Fibroblast of villous mesenchyme (primary cell): ENCODE measurements at regions not wholly inside any gene's neighbourhood (a gene's known extent, or its start where the extent isn't known, plus 50 kb on each side); places are given as distances from the start of the nearest gene placed in this dataset.

ENCODE experiments used
- DNase-seq: peaks from one replicate; pipeline ENCODE4 v3.0.0-alpha.2; 2010; ENCODE audit warnings: low read depth
- H3K4me3 ChIP-seq: 2 replicates; pipeline ENCODE4 v1.5.1; 2011; ENCODE audit warnings: low read depth, mild to moderate bottlenecking, low read length
- TF ChIP-seq, protein P1 (sequence below): IDR thresholded peaks from 2 replicates; pipeline ENCODE4 v1.5.1; 2012; ENCODE audit warnings: low read depth, mild to moderate bottlenecking, low read length; ENCODE audit not compliant: insufficient read depth

- TF ChIP-seq, protein P1, sequence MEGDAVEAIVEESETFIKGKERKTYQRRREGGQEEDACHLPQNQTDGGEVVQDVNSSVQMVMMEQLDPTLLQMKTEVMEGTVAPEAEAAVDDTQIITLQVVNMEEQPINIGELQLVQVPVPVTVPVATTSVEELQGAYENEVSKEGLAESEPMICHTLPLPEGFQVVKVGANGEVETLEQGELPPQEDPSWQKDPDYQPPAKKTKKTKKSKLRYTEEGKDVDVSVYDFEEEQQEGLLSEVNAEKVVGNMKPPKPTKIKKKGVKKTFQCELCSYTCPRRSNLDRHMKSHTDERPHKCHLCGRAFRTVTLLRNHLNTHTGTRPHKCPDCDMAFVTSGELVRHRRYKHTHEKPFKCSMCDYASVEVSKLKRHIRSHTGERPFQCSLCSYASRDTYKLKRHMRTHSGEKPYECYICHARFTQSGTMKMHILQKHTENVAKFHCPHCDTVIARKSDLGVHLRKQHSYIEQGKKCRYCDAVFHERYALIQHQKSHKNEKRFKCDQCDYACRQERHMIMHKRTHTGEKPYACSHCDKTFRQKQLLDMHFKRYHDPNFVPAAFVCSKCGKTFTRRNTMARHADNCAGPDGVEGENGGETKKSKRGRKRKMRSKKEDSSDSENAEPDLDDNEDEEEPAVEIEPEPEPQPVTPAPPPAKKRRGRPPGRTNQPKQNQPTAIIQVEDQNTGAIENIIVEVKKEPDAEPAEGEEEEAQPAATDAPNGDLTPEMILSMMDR: no peak
- no peak overlapping the region for H3K4me3 ChIP-seq
- DNase-seq: no peak
Measured at GRCh38 chr6:90691823-90692222, 105.0 kb upstream of the MAP3K7 start.

- no peak for DNase-seq
- H3K4me3 ChIP-seq: no peak overlapping the region
- TF ChIP-seq, protein P1: no peak
Measured at GRCh38 chr6:90689172-90689571, 102.3 kb upstream of the MAP3K7 start.

GRCh38 chr6:90687775-90688380, 101.0 kb upstream of the MAP3K7 start:
- TF ChIP-seq, protein P1: no peak
- no peak overlapping the region for H3K4me3 ChIP-seq

GRCh38 chr6:90681863-90682262, 95.0 kb upstream of the MAP3K7 start:
- TF ChIP-seq, protein P1: no peak
- no peak overlapping the region for H3K4me3 ChIP-seq
- DNase-seq: no peak

More at GRCh38 chr6:90687775-90688380, 101.0 kb upstream of the MAP3K7 start:
- DNase-seq: no peak

DNA sequence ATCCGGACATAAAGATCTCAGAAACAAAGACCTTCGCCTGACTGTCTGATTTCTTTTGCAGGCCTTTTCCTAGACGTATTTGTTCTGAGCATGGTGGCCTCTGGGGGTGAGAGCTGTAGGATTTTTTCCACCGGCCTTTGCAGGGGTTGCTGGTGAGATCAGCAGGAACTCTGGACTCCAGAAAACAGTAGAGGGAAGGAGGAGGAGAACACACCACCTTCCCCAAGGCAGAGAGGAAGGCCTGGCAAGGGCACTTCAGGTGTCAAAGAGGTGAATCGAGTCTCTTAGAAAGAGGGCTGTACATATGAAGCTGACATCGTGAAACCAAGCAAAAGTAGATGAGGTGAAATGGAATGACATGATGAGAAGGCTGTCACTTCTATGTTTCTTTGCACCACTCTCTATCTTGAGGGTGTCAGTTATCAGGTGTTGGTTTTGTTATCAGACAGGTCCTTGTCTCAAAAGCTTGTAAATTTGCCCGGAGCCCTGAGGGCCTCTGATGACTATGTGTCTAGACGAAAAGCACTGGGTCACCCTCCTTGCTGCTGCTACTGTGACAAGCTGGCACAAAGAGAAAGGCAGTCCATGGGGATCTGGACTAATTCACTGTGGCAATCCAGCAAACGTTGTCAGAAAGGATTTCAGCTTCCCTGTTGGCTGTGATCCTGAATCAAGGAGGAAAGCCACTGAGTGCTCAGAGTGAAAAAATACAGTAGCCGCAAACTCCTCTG, 91.3 kb upstream of the MAP3K7 start:
- DNase-seq: no peak
- no peak overlapping the region for H3K4me3 ChIP-seq
- TF ChIP-seq, protein P1: no peak

DNA sequence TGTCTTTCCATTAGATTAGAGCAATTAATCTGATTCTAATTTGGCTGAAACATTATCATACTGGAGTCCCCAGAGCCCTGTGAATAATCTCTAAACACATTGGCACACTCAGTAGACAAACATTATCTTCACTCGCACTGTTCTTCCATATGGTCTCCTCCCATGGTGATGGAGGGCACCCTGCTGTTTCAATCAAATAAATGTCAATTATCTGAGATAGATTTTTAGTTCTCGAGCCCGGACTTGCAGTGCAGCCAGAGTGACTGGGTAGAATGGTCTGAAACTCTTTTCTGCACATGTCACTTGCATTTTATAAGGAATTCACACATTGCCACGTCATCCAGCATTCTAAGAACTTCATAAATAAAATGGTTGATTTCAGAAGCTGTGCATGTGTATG, 90.6 kb upstream of the MAP3K7 start:
- no peak for DNase-seq
- no peak overlapping the region for H3K4me3 ChIP-seq
- TF ChIP-seq, protein P1: no peak
